NCI-H226 (cell line): ENCODE measurements at regions not wholly inside any gene's neighbourhood (a gene's known extent, or its start where the extent isn't known, plus 50 kb on each side); places are given as distances from the start of the nearest gene placed in this dataset.
"Not testable (repeated sequence)": the region's sequence is repeated elsewhere in the genome, so short reads cannot be mapped to it uniquely, and the experiment has no call there.

Experiments used
- DNase-seq: peaks from one replicate; pipeline ENCODE4 v3.0.0-alpha.2; 2015

DNA sequence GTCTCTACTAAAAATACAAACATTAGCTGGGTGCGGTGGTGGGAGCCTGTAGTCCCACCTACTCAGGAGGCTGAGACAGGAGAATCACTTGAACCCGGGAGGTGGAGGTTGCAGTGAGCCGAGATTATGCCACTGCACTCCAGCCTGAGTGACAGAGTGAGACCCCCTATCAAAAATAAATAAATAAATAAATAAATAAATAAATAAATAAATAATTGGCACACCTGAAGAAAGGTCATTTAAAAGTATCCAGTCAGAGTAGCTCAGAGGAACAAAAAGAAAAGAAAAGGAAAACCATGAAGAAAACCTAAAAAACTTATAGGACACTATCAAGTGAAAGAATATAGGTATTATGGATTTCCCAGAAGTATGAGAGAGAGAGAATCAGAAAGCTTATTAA lies 330.1 kb upstream of the AR start:
- DNase-seq = not testable (repeated sequence)

DNA sequence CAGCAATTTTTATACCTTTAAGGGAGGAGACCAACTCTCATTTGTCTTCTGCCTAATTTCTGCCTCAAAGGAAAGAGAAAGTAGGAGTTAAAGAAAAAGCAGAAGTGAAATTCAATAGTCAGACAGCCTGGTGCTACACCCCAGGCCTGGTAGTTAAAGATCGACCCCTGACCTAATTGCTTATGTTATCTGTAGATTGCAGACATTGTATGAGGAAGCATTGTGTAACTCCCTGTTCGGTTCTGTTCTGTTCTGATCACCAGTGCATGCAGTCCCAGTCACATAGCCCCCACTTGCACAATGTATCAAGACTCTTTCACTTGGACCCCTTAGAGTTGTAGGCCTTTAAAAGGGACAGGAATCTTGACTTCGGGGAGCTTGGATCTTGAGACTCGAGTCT lies 335.9 kb upstream of the AR start:
- DNase-seq = no peak

DNA sequence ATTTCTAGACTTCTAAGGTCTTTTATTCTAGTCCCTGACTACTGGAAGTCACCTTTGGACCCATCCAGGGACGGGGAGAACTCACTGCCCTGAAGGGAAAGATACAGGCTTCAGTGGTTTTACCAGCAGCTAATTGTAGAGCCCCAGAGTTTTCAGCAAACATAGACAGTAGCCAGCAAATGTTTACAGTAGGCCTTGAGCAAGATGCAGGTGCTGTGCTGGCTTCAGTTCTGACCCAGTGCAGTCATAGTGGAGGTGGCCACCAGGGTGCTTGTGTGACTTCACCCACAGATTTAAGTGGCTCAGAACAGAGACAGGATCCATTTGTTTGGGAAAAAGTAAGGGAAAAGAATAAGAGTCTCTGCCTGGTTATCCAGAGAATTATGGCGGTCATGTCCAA lies 384.4 kb upstream of the AR start:
- DNase-seq = no peak

DNA sequence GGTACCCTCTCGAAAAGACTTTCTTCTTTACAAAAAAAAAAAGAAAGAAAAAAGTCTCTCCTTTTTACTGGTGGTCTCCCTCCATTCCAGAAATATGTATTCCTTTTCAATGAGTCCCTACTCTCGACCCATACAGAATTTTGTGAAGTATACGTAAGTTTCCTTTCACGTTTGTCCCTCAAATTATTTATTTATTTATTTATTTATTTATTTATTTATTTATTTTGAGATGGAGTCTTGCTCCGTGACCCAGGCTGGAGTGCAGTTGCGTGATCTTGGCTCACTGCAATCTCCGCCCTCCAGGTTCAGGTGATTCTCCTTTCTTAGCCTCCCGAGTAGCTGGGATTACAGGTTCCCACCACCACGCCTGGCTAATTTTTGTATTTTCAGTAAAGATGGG lies 429.2 kb upstream of the AR start:
- DNase-seq = no peak

DNA sequence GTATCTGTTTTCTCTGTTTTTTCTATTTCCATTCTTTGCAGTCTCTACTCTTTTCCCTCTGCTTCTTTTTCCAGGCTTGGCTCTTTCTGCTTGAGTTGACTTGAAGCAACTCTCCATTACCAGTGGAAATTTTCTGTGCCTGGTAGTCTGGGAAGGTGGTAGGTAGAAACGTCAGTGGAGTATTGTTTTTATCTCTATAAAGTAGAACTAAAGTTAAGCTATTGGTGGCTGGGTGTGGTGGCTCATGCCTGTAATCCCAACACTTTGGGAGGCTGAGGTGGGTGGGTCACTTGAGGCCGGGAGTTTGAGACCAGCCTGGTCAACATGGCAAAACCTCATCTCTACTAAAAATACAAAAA lies 438.1 kb upstream of the AR start:
- no peak for DNase-seq

DNA sequence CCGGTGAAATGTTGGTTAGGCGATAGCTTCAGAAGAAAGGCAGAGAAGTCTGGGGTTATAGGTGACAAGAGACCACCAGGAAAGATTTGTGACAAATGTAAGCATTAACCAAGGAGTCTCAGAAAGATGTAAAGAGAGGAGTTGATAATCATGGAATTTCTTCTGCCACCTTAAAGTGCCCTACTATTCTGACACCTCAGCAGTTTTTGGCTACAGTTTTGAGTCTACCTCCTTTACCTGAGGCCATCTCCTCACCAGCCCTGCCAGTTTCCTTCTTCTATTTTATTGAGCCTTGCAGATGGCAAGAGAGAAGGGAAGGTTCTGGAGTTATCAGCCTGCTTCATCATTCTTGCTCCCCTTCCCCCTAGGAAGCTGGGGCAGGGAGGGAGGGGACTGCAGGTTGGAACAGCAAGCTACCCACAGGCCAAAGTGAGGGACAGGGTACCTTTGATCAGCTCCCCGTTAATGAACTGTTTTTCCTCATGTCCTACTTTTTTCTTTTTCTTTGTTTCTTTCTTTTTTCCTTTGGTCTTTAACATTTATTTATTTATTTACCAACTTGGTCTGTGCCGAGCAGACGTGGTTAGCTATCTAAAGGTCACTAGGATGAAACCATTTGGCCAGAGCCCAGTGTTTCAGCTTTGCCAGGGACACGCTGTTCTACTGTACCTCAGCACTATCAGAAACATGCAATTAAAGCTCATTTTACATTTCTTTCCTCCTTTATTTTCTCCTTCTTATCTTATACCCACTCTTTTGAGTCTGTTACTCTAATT lies 438.7 kb upstream of the AR start:
- no peak for DNase-seq

DNA sequence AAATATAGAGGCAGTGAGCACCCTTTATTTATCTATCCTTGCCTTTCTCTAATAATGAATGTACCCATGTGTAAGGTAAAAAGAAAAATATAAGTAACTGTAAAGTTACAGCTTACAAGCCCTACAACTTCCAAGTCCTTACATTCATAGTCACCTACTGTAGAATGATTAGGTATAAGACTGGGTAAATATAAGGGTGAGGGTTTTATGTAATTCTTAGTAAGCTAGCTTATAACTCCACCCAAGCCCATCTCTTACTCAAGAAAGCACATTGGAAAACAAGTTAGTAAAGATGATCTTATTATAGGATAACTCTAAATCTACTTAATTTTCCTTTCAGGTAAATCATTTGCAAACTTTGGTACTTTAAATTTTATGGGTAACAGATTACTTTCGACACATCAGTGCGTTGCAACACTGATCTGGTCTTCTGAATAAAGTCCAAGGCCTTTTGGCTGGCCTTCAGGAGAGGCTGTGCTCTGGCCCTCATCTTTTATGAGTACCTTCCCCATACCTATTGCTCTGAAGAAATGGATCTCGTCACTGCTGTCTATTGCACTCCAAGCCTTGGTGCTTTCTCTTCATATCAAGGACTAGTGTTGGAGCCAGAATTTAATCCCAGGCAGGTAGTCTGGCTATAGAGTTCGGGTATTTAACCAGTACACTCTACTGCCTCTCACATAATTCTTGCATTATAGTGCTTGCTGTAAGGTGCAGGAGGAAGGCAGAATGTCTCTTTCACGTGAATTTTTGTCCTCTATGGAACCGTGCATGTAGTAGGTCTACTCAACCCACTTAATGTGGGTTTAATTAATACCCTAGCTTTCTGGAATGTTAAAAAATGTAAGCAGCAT lies 443.6 kb upstream of the AR start:
- no peak for DNase-seq

DNA sequence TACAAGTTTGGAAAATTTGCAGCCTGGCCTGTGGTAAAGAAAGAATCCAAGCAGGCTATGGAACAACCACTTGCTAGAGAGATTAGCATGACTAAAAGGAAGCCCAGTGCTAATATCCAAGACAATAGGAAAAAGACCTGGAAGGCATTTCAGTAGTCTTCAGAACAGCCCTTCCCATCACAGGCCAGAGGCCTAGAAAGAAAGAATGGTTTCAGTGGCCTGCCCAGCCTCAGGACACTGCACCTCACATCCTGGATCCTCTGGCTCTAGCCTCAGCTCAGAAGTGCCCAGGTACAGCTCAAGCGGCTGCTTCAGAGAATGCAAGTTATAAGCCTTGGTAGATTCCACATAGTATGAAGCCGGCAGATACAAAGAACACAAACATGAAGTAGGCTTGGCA lies 449.8 kb upstream of the AR start:
- no peak for DNase-seq

DNA sequence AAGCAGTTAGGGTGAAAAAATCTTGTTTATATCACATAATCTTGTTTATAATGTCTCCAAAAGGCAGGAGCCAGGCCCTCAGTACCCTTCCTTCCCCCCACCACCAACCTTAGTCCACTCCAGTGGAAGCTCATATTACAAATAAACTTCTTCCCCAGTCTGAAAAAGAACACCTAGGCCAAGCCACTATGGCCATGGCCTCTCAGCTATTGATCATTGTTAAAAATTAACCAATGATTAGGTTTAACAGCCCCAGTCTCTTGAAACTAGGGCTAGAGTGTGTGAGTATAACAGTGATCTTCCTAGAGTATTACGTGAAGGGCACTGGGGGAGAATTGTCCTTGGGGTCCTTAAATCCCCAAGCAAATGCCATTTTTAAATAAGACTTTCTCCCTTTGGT lies 411.9 kb upstream of the EDA2R start:
- no peak for DNase-seq

DNA sequence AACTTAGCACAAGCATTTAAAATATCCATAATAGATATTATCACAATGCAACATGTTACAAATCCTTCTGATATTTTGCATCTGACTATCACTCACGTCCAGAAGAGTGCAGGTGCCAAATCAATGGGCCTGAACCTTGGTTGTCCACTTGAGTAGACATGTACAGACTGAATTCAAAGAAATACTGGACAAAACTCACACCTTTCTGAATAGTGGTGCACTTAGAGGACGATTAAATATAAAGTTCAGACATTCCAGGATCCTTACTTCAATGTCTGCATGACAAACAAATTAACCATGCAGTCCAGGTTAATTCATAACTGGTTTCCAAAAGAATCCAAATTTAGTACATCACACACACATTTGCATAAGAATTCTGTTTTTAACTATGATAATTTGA lies 406.0 kb upstream of the EDA2R start:
- DNase-seq = no peak

DNA sequence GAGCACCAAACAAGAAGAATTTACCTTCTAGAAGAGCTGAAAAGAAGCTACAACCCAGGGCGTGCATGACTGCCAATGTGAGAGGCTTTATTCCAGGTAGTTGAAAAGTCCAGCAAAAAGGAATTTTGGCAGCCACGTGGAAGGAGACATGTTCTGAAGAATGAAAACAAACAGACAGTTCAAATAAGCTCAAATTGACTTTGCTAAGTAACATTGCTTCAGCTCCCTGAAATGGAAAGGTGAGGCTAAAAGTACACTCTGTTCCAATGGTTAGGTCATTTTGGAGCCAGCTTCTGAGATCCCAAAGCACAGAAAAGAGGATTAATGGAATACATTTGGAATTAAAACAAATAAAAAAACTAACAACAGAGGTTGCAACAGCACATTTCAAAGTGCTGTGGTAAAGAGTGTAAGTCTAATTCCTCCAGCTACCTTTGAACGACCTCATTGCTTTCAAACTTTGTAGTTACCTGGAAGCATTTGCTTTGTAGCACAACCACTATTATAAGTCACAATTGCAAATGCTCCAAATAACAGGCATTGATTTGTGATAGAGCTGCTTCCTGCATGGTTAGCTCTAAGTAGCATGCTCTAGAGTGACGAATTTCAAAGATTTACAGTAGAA lies 405.3 kb upstream of the EDA2R start:
- no peak for DNase-seq

DNA sequence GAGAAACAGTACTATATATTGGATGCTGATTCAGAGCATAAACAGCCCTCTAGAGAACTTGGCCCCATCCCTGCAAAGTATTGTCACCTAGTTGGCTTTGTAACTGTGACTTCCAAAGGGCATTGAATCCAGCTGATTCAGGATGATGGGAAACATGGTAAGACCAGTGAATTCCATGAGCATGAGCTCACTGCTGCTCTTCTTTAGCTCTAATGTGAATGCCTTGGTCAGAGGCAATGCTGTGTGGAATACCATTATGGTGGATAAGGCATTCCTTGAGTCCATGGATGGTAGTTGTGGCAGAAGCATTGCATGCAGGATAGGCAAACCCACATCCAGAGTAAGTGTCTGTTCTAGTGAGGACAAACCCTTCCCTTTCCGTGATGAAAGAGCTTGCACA lies 365.6 kb upstream of the EDA2R start:
- no peak for DNase-seq

DNA sequence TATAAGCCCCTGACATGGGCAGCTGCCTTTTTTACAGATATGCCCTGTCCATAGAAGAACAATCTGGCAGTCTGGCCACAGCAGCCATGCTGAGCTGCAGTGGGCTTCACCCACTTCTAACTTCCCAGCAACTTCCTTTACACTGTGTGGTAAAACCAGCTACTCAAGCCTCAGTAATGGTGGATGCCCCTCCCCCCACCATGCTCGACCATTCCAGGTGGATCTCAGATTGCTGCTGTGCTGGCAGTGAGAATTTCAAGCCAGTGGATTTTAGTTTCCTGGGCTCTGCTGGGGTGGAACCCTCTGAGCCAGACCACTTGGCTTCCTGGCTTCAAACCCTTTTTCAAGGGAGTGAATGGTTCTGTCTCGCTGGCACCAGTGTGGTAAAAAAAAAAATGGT lies 355.9 kb upstream of the EDA2R start:
- no peak for DNase-seq

DNA sequence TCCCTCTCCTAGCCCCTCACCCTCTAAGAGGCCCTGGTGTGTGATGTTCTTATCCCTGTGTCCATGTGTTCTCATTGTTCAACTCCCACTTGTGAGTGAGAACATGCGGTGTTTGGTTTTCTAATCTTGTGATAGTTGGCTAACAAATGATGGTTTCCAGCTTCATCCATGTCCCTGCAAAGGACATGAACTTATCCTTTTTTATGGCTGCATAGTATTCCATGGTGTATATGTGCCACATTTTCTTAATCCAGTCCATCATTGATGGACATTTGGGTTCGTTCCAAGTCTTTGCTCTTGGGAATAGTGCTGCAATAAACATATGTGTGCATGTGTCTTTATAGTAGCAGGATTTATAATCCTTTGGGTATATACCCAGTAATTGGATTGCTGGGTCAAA lies 353.2 kb upstream of the EDA2R start:
- not testable (repeated sequence) for DNase-seq

DNA sequence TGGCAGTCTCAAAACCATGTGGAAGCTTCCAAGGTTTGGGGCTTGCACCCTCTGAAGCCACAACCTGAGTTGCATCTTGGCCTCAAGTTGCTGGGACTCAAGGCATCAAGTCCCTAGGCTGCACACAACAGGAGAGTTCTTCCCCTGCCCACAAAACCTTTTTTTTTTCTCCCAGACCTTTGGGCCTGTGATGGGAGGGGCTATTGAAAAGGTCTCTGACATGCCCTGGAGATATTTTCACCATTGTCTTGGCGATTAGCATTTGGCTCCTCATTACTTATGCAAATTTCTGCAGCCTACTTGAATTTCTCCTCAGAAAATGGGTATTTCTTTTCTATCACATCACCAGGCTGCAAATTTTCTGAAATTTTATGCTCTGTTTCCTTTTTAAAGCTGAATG lies 349.5 kb upstream of the EDA2R start:
- DNase-seq = no peak

DNA sequence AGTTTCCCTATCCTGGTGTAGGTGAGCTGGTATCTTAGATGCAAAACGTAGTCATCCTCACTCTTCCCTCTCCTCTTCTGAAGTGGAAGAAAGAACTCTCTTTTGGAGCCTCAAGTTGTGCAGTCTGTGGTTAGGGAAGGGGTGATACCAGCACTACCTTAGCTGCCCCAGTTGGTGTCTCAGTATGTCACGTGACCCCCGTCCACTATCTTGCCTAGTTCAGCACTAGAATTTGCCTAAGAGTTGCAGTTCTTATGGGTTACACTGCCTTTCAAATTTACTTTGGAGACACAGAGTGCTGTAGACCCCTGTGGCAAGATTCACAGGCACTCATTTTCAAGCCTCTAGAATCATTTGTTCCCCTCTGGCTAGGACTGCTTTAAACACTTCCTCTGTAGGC lies 322.8 kb upstream of the EDA2R start:
- no peak for DNase-seq

DNA sequence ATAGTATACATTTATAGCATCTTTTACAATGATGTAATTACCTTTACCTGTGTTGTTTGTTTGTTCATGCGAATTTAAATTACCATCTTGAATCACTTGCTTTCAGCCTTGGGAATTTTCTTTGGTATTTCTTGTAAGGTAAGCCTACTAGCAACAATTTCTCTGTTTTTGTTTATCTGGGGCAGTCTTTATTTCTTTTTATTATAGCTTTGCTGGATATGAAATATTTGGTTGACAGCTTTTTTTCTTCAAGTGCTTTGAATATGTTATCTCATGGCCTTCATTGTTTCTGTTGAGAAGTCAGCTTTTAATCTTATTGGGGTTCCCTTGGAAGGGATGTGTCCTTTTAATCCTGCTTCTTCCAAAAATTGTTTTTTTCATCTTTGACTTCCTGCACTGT lies 292.8 kb upstream of the EDA2R start:
- DNase-seq = no peak

DNA sequence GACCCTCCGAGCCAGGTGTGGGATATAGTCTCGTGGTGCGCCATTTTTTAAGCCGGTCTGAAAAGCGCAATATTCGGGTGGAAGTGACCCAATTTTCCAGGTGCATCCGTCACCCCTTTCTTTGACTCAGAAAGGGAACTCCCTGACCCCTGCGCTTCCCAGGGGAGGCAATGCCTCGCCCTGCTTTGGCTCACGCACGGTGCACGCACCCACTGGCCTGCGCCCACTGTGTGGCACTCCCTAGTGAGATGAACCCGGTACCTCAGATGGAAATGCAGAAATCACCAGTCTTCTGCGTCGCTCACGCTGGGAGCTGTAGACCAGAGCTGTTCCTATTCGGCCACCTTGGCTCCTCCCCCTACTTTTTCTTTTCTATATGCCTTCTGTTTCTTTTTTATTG lies 291.6 kb upstream of the EDA2R start:
- not testable (repeated sequence) for DNase-seq

DNA sequence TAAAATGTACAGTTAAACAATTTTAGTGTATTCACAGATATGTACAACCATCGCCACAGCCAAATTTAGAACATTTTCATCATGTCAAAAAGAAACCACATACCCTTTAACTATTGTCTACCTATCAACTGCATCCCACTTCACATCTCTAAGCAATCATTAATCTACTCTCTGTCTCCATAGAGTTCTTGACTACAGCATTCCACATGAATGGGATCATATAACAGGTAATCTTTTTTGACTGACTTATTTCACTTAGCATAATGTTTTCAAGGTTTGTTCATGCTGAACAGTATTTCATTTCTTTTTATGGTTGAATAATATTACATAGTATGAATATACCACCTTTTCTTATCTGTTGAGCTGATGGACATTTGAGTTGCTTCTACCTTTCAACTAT lies 281.4 kb upstream of the EDA2R start:
- no peak for DNase-seq

DNA sequence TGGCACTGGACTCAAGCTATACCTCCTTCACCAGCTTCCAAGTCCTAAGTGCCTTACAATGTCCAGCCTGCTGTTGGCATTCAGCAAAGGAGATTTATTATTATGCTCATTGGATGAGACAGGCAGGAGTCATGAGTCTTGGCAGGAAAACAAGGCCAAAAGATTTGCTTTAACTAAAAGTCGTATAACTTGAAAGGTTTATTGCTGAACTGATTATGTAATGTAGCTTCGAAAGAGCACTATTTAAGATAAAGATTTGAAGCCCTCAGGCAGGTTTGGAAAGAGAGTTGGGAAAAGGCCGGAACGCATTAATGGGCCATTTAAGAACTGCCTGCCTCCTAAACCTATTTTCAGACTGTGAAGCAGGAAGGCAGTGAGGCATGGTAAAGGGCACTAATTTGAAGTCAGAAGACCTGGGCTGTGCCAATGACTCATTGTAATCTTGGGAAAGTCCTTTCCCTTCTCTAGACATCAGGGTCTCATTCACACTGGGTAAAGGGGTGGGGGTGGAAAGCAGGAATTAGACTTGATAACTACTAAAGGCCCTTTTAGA lies 280.5 kb upstream of the EDA2R start:
- DNase-seq = no peak

DNA sequence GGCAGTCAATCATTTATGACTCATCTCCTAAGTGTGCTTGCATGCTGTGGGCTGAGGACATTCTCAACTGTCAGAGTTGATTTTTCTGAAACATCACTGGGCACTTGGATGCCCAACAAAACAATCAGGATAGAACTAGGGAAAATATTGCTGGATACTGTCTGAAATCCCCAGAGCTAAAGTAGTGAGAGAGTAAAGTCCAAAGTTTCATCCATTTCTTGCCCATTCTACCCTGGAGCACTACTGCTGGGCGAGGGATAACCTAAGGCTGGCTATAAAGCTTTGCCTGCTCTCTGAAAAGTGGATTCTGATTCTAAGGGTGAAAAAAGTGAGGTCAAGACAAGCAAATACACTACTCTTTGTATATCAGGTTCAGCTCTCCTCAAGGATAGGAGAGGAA lies 279.6 kb upstream of the EDA2R start:
- no peak for DNase-seq

DNA sequence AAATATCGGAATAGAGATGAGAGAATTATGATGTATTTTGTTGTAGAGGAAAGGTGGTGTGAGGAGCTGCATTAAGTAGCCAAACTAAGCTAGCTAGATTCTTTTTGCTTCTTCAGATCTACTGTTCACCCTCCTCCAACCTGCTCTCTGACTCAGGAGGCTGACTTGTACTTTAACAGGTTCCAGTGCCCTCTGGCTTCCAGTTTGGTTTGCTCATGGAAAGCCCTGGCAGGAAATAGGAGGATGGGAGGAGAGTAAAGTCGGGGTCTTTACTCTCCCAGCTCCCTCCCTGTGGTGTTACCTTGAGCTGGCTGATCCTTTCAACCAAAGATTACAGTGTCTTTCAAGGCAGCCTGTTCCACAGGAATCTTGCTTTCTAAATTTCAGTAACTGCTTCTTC lies 277.0 kb upstream of the EDA2R start:
- DNase-seq = no peak

DNA sequence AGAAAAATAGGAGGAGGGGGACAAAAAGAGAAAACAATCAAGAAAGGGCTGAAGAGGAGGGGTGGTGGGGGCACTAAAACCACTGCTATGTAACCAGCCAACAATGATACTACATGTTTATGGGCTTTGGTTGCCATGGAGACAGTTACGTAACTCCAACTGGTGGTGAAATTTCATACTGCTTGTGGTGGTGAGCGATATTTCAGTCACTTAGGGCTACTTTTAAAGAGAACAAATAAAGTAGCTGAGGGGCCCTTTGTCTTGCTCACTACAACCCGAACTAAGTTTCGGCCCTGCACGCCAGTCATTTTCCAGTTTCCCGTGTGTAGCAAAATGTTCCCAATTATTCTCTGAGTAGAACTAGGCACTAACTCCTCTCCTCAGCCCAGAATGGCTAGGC lies 275.2 kb upstream of the EDA2R start:
- DNase-seq = no peak

DNA sequence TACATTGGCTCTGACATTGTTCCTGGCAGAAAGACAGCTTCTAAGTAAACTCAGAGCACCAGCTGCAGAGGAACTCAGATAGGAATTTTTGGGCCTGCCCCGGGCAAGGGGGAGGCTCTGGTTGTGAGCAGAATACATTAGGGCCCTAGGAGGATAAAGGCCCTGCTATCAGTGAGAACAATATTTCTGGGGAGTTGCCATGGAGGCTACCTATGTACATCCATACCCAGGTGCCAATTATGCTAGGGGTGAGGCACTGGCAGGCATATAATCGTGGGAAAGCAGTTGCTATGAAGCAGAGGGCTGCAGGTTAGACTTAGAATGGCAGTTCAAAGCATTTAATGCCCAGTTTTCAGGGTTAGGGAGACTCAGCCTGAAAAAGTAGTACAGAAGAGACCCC lies 273.5 kb upstream of the EDA2R start:
- DNase-seq = no peak
